SK-N-DZ (cell line): ENCODE measurements at regions not wholly inside any gene's neighbourhood (a gene's known extent, or its start where the extent isn't known, plus 50 kb on each side); places are given as distances from the start of the nearest gene placed in this dataset.

Experiments used
- DNase-seq: peaks from one replicate; pipeline ENCODE4 v3.0.0-alpha.2; 2015; ENCODE audit warnings: low spot score

DNA sequence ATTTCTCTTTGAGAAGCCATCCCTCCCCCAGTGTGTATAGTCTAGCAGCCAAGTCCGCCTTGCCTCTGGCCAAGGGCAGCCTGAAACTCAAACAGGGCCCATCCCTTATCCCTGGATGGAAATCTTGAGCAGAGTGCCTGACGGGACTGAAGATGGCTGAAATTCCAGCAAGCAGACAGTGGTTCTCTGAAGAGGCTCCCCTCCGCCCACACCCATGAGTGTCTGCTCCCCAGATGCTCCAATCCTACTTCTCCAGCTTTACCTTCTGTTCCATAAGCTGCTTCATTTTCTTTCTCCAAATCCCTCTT lies 396.2 kb downstream of the NUAK1 start:
- DNase-seq, result no peak

DNA sequence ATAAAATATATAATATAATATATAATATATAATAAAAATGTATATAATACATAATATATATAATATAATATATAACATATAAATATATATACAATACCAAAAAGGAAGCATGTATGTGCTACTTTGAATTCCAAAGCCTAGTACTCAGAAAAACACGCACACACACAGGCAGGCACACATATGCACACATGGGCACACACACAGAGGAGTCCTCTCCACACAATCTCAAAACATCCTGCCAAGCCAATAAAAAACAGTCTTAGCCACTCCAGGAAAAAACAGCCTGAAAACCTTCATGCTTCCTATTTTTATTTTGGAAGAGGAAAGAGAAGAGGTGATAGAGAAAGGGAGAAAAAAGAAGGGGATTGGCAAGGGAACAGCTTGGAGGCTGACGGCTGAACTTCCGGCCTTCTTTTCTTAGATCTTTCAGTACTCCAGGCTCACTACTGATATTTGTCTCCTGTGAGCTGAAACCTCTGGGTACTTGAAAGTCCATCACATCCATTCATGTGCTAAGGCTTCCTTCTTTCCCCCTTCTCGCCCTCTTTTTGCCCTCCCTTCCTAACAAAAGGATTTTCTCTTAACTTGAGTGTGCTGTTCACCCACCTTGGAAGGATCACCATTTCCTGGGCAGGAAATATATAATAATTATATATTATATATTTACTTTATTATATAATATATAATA lies 394.2 kb downstream of the NUAK1 start:
- no peak for DNase-seq

DNA sequence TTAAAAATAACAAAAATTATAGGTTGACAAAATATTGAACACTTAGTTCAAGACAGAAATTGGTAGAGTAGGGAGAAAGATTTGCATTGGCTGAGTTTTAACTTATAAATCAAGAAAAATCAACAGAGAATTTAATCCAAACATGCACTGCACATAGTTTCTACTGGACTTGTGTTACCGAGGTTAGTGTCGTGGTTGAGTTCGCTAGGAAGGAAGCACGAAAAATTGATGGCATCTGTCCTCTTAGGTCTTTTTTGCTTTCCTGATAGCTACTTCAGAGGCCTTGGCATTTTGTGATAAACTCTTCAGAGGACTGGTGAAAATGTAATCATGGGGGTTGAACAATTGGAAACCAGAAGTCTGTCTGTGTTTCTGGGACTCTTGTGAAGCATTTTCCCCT lies 392.9 kb downstream of the NUAK1 start:
- DNase-seq, result no peak

DNA sequence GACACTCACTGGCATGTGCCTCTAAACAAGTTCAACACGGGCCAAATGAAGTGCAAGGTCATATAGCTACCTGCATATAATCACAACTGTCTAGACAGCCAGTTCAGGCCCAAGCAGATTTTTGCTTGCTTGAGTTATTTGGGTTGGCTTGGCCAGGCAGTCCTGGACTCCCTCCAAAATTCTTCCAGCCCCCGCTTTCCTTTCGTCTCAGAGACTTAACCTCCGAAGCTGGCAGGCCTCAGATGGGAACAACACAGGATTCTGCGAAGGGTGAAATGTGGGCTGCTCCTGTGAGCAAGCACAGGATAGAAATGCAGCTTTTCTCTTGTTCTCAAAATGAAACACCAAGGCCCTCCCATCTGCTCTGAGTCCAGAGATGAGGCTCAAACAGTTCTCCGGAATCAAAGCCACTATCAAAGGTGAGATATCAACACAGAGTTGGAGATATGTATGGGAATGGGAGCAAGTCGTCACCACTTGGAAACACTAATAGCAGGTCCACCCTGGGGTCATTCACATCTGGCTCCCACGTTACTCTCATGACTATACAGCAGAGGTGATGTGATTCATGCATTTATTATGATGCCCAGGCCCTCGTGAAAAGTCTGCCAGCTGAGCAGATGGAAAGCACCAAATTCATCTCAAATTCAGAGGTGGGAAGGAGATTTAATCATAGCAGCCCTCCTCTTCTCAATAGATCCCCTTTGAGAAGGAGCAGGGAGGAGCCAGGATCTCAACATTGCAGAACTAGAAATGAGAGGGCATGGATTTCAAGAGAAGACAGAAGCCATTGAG lies 389.8 kb downstream of the NUAK1 start:
- DNase-seq, result no peak

DNA sequence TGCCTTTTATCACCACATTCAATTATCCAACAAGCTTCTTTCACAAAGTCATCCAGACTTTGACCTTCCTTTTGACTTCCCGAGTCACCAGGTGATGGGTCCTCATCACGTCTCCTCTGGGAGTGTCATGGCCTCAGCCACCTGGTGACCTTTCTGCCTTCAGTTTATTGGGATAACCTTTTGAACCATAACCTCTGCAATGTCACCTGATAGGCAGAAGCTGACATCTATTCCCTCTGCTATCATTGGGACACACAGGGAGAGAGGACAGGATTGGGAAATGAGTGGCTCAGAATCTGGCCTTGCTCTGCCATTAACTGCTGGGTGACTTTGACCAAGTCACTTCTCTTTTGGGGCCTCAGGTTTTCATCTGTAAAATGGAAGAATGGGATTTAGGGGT lies 388.7 kb downstream of the NUAK1 start:
- DNase-seq, result no peak

GRCh38 chr12:105754313-105754712 lies 384.4 kb downstream of the NUAK1 start:
- no peak for DNase-seq

- no peak for DNase-seq
Measured at GRCh38 chr12:105756961-105757360, 381.8 kb downstream of the NUAK1 start.

- no peak for DNase-seq
Measured at GRCh38 chr12:105759149-105759548, 379.6 kb downstream of the NUAK1 start.

- no peak for DNase-seq
Measured at GRCh38 chr12:105761075-105761474, 377.7 kb downstream of the NUAK1 start.

- DNase-seq, result no peak
Measured at GRCh38 chr12:105764216-105764835, 374.4 kb downstream of the NUAK1 start.

DNA sequence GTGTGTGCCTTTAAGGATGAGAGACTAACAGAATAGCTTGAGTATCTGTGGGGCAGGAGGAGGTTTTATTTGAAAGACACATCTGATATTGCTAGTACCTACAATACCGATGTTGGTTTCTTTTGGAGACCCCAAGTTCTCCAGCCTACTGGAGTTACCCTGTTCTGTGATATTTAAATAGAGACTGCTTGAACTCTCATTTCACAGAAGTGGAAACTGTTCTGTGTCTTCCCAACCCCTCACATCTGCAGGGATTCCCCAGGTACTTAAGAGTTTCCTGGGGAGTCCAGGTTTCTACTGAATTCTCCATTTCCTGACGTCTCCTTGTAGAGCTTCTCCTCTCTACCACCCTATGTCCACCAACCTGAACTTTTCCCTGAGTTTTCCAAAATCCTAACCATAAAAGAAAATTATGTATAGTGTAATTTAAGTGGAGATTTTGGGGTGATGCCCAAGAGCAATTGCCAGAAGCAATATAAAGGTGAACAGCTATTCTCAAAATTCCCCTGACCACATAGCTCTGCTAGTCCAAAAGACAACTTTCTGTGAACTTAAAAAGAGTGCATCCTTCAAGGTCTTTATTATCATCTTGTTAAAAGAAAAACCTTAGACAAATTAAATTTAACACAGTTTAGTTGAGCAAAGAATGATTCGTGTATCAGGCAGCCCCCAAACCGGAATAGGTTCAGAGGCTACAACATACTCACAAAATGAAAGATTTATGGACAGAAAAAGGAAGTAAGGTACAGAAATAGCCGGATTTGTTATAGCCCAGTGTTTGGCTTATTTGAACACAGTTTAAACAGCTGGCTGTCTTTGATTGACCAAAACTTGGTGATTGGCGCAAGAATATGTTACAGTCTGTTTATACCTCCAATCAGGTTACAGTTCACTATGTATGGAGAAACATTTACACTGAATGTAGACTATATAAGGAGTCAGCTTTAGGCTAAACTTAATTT lies 373.4 kb downstream of the NUAK1 start:
- no peak for DNase-seq

DNA sequence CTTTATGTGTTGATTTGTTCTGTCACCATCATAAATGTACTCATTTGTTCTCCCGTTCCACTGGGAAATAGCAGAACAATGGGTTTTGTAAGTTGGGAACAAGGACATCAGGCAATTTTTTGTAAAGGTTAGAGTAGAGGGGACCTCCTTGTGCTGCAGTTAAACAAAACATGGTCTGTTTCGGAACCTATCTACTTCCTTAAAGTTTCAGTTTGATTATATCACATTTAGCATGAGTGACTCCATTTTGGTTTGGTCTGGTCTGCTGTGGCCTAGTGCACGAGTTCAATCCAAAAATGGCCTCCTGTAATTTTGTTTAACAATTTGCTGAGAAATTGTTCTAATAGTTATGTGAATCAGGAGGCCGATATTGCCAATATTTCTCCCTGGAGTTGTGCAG lies 372.7 kb downstream of the NUAK1 start:
- no peak for DNase-seq

DNA sequence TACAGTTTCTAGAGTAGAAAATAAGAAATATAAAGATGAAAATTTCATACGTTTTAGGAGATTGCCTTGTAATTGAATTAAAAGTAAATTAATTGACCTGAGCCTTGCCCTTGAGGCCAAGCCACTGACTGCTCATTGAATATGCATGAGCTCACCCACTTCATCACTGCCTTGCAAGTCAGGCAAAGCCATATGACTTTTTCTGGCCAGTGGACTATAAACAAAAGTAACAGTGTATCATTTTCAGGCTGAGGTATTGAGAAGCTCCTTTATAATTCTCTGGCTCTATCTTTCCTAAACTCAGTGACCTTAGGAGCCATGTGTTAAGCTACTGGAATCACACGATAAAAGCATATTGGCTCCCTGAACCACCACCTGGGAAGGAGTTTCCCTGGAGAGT lies 369.3 kb downstream of the NUAK1 start:
- no peak for DNase-seq

DNA sequence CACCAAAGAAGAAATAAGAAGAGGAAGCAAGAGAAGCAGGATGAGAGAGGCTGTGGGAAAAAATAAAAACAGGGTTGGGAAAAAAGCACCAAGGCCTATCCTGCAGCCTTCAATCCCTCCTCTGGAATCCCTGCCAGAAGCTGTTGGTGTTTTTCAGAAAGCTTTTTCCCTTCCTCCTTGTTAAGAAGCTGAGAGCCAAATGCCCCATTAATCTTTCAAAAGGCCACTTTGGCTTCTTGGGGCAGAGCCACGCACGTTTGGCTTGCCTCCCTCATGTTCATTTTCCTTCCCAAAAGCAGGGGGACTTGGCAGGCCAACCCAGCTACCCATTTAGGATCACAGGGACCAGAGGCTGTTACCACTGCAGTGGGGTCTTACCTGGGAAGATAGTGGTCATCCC lies 365.3 kb downstream of the NUAK1 start:
- no peak for DNase-seq

GRCh38 chr12:105774037-105774436 lies 364.7 kb downstream of the NUAK1 start:
- no peak for DNase-seq

DNA sequence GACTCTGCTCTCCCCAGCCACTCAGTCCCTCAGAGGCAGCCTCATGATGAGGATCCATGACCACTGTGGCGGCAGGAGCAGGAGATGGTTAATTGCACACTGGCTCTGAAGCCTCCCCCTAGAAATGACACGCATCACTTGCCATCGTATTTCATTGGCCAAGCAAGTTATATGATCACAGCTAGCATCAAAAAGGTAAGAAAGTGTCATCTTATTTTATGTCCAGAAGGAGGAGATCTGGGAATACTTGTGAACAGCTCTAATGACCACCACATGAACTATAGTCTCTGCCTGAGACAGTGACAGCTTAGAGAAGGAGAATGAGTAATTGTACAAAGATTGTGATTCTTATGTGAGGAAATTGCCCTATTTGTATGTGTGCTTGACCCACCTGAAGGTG lies 363.4 kb downstream of the NUAK1 start:
- DNase-seq, result no peak

- DNase-seq, result no peak
Measured at GRCh38 chr12:105783983-105784947, 354.5 kb downstream of the NUAK1 start.

- no peak for DNase-seq
Measured at GRCh38 chr12:105793421-105793820, 345.3 kb downstream of the NUAK1 start.

DNA sequence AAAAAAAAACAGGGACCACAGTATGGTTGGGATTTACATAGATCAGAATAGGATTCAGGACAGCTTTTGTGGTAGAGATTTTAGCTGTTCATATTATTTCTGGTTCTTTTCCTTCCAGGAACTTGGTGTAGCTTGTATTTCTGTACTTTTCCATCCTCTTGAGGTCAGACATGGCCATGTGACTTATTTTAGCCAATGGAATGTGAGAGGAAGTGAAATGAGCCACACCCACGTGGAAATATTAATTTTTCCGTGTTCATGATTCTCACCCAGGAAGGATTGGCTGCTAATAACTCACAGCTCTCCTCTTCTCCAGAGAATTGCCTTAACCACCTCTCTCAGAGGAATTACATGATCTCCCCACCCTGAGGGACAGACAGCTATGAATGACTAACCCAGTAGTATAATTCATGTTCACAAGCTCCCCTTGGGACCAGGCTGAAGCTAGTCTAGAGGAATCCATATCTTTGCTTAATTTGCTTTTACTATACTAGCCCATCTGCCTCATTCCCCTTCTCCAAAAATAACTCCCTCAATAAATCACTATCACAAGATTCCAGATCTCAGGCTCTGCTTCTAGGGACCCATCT lies 340.4 kb downstream of the NUAK1 start:
- no peak for DNase-seq

GRCh38 chr12:105799103-105799502 lies 339.7 kb downstream of the NUAK1 start:
- DNase-seq, result no peak
